ENCODE measurements at regions not wholly inside any gene's neighbourhood (a gene's known extent, or its start where the extent isn't known, plus 50 kb on each side); places are given as distances from the start of the nearest gene placed in this dataset.
"Not testable (repeated sequence)": the region's sequence is repeated elsewhere in the genome, so short reads cannot be mapped to it uniquely, and the experiment has no call there.

DNA sequence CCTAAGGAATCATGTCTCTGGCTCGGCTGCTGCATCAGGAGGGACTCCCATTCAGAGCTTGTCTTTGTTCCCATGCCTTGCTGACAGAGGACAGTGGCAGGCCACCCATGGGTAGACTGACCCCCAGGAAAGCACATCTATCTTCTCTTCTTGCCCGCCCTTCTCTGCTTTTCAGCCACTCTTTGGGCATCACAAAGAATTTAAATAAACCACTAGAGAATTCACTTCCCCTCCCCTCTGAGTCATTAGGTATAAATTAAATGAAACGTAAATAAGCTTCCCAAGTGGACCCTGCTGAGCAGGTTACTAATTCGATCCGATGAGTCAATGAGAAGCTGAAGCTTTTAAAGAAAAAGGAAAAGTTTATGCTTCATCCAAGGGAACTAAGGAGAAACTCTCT is 97.0 kb downstream of the DRD1 start:
- DNase-seq (ENCODE audit: low spot score): no peak

DNA sequence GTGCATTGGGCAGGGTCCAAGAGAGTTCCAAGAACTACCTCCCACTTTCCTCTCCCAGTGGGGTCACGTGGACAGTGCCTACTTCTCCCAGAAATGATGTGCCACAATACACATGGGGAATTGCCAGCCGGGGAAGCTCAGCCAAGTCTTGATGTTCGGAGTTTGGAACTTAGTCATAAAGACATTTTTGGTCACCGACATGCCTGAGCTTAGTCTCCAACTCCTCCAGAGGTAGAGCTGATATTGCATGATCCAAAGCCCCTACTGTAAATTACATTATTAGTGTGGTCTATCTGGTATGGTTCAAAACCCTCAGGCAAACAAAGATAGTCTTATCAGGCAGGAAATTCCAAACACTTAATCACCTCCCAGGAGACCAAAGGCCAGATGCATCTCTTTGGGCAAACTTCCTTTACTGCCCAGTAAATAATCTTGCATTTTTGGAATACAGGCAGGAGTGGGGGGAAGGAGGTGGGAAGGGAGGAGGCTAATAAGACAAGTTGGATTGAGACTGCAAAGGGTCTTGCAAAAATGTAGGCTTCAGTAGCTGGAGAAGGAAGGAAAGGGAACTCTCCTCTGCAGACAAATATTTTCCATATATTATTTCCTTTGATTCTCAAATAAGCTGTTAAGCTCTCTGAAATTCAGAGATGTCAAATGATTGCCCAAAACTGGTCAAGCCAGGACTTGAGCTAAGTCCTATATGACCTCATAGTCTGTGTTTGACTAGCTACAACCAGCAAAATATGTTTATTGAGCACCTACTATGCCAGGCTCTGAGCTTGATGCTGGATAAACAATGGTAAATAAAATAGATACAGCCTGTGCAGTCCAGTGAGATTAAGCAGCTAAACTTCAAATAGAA is 99.4 kb downstream of the DRD1 start:
- peak; percentile 68 for DNase-seq (ENCODE audit: low spot score)

DNA sequence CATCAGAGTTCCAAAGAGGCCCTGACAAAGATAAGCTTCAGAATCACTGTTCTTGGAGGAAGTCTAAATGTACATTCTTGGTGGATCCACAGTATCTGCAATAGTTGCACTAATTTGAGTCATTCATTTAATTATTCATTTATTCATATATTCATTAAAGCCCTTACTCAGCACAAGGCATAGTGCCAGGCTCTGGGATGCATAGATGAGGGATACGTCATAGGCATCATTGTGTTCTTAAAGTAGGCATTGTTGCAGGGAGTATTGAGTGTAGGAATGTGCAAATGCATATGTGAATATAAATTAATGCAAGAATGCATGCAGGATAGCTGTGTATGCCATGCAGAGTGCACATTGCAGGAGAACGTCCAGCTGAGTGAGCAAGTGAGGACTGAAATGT is 100.7 kb downstream of the DRD1 start:
- DNase-seq (ENCODE audit: low spot score): no peak

DNA sequence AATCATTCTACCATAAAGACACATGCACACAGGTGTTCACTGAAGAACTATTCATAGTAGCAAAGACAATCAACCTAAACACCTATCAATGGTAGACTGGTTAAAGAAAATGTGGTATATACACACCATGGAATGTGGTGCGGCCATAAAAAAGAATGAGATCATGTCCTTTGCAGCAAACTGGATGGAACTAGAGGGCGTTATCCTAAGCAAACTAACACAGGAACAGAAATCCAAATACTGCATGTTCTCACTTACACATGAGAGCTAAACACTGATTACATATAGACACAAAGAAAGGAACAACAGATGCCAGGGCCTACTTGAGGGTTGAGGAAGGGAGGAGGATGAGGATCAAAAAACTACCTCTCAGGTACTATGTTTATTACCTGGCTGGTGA is 103.8 kb downstream of the DRD1 start:
- no peak for DNase-seq (ENCODE audit: low spot score)

DNA sequence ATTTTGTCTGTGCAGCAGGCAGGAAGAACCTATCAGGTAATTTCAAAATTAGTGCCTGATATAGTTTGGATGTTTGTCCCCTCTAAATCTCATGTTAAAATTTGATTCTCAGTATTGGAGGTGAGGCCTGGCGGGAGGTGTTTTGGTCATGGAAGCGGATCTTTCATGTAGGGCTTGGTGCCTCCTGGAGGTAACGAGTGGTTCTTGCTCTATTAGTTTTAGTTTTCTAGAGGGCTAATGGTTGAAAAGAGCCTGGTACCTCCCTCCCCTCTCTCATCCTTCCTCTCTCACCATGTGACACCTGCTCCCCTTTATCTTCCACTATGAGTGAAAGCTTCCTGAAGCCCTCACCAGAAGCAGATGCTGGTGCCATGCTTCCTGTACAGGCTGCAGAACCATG is 106.3 kb downstream of the DRD1 start:
- DNase-seq (ENCODE audit: low spot score): no peak

DNA sequence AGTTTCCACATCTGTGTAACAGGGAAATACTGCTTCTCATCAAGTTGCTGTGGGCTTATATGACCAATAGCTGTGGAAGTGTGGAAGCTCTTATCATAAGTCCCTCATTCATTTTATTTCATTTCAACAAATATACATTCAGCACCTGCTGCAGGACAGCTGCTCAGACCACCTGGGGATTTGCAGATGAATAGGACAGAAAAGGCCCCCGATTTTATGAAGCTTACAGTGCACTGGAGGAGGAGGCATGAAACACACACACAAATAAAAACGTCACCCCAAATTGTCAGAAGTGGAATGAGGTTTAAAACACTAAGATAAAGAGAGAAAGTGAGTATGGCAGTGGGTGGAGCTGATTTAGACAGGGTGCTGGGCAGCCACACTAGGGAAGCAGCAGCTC is 107.2 kb downstream of the DRD1 start:
- no peak for DNase-seq (ENCODE audit: low spot score)

DNA sequence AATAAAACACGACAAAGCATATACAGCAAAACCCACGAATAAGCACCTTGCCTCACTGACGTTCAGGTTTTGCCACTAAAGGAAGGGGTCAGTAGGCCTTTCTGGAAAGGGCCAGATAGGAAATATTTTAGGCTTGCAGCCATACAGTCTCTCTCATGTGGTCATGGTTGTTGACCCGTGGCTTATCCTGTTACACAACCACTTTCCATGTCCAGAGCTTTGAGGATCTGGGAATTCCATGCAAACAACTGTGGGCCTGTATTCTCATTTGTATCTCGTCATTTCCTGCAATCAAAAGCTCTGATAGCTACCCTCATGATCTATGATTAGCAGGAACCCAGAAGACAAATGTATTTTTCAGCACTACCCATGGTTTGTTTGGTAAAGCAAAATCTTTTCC is 108.3 kb downstream of the DRD1 start:
- DNase-seq (ENCODE audit: low spot score): no peak

DNA sequence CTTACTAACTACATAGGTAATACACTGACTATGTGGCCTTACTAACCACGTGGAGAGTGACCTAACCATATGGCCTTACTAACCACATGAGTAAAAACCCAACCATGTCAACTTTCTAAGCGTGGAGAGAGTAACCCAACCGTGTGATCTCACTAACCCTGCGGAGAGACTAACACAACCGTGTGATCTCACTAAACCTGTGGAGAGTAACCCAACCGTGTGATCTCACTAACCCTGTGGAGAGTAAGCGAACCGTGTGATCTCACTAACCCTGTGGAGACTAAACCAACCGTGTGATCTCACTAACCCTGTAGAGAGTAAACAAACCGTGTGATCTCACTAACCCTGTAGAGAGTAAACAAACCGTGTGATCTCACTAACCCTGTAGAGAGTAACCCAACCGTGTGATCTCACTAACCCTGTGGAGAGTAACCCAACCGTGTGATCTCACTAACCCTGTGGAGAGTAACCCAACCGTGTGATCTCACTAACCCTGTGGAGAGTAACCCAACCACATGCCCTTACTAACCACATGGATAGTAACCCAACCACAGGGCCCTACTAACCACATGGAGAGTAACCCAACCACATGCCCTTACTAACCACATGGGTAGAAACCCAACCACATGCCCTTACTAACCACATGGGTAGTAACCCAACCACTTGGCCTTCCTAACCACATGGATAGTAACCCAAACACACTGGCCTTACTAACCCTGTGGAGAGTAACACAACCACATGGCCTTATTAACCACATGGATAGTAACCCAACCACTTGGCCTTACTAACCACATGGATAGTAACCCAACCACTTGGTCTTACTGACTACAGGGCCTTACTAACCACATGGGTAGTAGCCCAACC is 112.6 kb downstream of the DRD1 start:
- not testable (repeated sequence) for DNase-seq (ENCODE audit: low spot score)

DNA sequence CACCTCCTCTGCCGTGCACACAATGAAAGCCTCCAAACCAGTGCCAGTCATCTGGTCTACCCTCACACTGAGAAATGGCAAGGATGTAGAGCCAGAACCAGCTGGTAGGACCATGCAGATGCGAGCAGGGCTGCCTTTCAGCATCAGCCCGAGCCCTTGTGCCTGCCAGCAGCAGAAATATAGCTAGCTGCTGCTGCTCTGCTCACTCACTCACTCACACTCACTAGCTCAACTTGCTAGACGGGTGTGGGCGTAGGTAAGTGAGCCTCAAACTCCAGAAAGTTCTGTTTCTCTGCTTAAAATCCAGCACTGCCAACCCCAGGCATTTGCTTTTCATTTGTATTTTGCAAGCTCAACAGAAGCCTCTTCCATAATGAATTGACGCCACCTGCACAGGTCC is 114.0 kb downstream of the DRD1 start:
- no peak for DNase-seq (ENCODE audit: low spot score)

DNA sequence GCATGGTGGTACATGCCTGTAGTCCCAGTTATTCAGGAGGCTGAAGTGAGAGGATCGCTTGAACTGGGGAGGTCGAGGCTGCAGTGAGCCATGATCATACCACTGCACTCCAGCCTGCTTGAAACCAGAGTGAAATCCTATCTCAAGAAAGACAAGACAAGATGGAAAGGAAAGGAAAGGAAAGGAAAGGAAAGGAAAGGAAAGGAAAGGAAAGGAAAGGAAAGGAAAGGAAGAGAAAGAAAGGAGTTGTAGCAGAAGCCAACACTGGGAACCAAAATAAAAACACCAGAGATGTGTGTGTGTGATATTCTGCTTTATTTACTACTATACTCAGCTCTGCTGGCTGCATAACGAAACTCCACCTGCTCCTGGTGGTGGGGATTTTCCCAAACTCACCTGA is 115.3 kb downstream of the DRD1 start:
- DNase-seq (ENCODE audit: low spot score): no peak

DNA sequence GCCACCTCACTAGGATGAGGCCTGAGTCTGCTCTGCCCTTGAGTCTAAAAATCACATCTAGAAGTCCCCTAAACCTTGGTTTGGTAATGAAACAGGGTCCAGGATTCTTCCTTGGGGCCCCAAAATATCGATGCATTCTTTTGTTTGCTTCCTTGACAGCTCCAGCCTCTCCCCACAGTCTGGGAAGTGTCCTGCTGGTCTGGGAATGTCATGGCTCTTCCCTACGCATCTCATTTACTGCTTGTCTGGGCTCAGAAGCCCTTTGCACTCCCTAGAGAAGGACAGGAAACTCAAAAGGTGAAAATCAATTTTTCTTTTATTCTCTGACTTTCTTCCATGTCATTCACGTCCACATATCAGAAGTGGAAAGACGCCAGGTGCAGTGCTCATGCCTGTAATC is 115.8 kb downstream of the DRD1 start:
- DNase-seq (ENCODE audit: low spot score): no peak

DNA sequence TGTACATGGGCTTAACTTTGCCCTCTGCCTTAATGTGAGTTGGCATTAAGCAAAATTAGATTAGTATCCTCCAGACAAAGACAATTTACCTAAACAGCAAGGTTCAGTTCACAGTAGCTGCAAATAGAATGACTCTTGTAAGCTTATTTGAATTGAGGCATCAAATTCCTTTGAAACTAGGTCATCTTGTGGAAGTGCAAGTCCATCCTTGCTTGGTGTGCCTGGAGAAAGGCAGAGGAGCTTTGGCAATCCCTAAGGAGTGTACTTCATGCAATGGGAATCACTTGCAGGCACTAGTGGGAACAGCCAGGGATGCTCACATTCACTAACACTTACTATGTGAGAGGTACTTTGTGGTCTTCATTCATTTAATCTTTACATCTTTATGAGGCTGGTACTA is 118.3 kb downstream of the DRD1 start:
- no peak for DNase-seq (ENCODE audit: low spot score)

DNA sequence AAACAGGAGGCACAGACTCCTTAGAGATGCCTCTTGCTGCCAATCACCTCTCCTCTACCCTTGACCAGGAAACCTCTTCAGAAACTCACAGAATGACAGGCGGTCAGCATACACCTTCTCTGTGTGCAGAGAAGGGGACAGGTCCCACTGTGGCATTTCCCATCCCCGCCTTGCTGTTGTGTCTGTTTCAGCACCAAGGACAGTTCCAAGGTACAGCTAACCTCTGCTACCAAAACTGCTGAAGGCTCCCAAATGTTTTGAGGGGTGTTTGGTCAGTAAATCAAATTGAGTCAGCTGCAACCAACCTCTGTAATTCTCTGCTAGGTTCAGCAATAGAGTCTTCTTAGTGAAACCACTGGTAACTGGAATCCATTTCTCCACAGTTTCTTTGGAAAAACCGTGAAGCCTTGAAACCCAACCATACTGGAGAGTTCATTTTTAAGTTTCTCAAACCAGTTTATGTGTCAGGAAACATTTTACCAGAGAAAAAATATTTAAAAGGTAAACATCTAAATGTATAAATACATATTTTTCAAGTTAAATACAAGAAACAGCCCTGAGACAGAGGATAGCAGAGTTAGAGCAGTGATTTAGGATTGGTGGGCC is 122.0 kb downstream of the DRD1 start:
- peak; percentile 56 for DNase-seq (ENCODE audit: low spot score)

DNA sequence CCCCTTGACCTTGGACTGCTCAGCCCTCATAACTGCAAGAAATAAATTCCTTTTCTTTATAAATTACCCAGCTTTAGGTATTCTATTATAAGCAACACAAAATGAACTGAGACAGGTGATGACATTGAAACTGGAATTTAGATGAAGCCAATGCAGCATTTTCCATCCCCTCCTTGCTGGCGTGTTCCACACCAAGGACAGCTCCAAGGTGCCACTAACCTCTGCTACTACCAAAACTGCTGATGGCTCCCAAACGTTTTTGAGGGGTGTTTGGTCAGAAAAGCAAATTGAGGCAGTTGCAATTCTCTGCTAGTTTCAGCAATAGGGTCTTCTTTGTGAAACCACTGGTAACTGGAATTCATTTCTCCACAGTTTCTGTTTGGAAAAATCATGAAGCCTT is 124.8 kb downstream of the DRD1 start:
- no peak for DNase-seq (ENCODE audit: low spot score)

DNA sequence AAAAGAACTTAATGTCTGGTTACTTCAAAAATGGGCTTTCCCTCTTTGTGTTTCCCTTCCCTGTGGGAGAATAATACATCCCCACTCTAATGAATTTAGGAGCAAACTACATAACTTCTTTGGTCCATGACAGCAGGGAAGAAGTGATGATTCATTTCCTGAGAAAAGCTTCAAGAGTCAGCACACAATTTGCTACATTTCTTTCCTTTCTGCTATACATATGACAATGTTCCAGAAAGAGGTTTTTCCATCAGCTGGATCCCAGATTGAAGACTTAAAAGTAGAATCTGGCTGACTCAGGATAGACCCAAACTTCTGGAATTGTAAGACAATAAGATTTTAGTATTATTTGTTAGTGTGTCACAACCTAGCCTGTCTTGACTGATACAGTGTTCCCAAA is 126.1 kb downstream of the DRD1 start:
- no peak for DNase-seq (ENCODE audit: low spot score)

DNA sequence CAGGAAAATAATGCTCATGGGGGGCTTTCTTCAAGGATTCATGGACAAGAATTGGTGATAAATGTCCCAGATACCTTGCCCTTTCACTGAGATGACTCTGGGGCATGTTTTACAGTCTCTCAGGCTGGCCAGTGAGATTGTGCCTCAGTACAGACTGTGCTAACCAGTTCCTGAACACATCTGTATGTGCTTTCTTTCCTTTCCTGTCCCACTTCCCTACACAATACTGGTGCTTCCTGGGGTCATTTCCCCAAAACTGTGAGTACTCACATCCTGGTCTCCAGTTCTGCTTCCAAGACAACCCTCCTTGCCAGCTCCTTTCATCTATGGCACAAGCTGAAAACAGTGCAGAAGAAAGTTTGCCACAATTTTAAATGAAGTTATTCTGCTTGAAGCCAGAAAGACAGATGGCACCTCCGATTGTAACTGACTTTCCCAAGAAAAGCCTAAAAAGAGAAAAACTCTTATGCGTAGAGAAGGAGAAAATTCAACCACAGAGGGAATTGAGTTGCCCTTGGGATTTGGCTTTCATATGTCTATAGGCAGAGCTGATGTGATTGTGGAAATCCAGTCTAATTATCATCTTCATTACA is 134.7 kb downstream of the DRD1 start:
- DNase-seq (ENCODE audit: low spot score): no peak

DNA sequence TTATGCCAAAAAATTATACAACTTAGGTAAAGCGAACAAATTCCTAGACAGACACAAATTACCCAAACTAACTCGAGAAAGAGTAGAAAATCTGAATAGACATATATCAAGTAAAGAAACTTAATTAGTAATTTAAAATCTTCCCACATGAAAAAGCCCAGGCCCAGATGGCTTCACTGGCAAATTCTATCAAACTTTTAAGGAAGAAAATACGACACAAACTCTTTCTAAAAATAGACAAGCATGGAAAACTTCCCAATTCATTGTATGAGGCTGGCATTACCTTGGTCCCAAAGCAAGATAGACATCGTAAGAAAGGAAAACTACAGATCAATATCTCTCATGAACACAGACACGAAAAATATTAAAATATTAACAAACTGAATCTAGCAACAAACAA is 135.3 kb downstream of the DRD1 start:
- DNase-seq (ENCODE audit: low spot score): no peak

DNA sequence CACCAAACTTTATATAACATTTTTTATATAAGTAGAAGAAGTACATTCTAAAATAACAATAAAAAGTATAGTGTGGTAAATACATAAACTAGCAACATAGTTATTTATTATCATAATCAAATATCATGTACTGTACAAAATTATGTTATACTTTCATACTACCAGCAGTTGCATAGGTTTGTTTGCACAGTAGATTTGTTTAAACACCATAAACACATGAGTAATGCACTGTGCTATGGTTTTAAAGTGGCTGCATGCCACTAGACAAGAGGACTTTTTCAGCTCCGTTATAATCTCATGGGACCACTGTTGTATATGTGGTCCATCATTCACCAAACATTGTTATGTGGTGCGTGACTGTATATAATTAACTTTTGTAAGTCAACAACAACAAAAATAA is 137.6 kb downstream of the DRD1 start:
- no peak for DNase-seq (ENCODE audit: low spot score)

DNA sequence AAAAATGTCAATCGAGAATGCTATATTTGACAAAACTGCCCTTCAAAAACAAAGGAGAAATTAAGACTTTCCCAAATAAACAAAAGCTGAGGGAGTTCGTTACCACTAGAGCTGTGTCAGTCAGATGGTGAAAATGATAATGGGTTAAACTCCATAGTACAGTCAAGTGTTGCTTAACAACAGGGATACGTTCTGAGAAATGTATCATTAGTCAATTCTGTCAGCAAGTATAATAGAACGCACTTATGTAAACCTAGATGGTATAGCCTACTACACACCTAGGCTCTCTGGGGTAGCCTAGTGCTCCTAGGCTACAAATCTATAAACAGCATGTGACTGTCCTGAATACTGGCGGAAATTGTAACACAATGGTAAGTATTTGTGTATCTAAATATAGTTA is 138.7 kb downstream of the DRD1 start:
- DNase-seq (ENCODE audit: low spot score): no peak

DNA sequence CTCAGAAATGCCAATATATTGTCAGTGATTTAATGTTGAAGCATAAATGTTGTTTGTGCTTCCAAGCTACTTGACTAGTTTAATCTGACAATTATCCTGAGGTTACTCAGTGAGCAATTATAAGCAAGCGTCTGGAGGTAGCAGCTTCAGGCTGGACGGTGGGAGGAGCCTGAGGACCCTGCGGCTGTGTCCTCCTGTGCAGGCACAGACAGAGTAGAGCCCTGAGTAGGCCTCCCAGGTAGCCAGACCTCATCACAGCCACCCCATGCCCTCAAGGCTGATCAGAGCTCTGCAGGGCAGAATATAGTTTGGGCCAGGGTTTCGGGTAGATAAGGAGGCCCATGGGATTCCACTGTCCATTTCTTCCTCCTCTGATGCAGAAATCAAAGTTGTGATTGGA is 153.6 kb downstream of the DRD1 start:
- no peak for DNase-seq (ENCODE audit: low spot score)

DNA sequence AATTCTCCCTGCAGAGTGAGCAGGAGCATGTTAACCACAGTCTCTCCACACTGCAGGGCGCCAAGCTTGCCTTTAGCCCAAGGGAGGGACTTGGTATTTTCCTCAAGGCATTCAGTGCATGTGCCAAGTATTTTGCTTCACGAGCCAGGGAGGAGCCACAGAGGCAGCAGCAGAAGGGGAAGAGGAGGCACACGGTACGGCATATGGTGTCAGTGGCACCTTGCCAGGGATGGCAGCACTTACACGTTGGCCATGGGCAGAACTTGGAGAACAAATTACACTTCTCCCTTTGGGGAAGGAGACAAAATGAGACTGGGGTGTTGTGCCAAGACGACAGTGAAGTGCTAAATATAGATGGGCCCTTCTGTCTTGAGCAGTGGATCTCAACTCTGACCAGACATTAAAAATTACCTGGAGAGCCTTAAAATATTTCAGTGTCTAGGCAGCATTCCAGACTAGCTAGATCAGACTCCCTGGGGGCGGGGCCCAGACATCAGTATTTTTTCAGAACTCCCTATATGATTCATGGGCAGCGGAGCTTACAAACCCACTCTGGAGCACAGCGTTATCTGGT is 155.8 kb downstream of the DRD1 start:
- DNase-seq (ENCODE audit: low spot score): peak; percentile 83

DNA sequence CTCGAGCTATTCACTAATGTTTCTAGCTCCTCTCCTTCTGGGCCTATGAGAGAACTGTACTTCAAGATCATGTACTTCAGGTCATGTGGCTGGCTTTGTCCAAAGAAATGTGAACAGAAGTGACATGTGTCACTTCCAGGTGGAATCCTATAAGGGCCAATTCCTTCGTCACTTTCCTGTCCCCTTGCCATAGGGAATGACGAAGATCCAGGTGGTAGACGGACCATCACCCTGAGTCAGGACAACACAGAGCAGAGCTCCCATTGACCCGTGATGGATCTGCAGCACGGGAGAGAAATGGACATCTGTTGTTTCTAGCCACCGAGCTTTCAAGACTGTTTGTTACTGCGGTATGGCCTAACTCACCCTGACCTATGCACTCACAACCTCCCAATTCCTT is 157.0 kb downstream of the DRD1 start:
- DNase-seq (ENCODE audit: low spot score): no peak

Data from umbilical cord (tissue), 1 donor.